ENCODE measurements at regions not wholly inside any gene's neighbourhood (a gene's known extent, or its start where the extent isn't known, plus 50 kb on each side); places are given as distances from the start of the nearest gene placed in this dataset.

DNA sequence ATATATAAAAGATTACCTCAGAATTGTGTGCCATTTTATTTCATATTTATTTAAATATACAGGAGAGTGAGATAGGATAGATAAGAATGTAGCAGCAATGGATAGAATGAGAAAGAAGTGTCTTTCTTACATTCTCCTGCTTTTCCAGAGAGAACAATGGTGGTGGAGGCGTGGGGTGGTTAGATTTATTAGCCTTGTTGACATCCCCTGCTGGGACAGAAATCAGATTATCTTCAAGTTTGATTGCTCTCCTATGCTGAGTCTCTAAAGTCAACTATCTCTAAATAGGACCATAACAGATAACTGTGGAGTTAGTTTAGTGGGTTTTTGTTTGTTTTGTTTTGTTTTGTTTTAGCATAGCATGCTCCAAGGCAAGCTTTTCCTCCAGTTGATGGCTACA, 397.6 kb downstream of the LRFN5 start:
- DNase-seq (ENCODE audit: low spot score), result no peak

DNA sequence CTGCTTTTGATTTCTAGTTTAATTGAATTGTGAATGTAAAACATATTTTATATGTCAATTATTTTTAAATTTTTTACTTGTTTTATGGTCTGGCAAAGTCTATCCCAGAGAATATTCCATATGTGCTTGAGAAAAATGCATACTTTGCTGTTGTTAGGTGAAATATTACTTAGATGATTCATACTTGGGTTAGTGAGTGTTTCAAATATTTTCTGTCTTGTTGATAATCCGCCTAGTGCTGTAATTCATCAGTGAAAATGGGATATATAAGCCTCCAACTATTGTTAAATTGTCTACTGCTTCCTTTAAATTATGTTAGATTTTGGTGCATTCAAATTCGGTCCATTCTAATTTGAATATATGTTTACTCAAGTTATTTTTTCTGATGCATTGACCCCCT, 395.5 kb downstream of the LRFN5 start:
- peak; percentile 2 for DNase-seq (ENCODE audit: low spot score)

GRCh38 chr14:42001431-42001830, 394.8 kb downstream of the LRFN5 start:
- DNase-seq (ENCODE audit: low spot score), result no peak

DNA sequence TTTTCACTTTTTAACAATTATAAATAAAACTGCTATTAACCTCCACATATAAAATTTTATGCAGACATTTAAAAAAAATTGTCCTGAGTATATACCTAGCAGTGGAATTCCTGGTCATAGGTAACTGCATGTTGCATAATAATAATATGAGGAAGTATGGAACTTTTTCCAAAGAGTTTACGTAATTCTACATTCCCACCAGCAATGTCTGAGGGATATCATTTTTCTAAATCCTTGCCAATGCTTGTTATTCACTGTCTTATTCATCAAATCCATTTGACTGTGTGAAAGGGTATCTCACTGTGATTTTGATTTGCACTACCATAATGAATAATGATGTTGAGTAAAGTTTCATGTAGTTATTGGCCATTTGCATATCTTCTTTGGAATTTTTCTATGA, 393.8 kb downstream of the LRFN5 start:
- no peak for DNase-seq (ENCODE audit: low spot score)

DNA sequence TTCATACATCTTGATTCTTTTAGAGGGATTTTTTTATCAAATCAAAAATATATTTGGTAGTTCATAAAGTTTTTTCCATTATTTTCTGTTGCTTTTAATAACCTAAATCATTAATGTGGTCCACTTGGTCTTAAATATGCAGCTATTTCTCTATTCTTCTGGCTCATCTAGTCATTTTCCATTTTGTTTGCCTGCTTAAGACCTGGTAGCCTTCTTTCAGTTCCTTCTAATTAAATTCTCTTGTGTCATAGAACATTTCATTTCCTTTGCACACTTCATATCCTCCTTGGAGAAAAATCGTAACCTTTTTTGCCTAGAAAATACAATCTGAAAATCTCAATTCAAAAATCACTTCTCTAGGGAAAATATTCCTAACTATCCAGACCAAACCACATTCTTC, 387.0 kb downstream of the LRFN5 start:
- no peak for DNase-seq (ENCODE audit: low spot score)

GRCh38 chr14:41986700-41987099, 380.0 kb downstream of the LRFN5 start:
- no peak for DNase-seq (ENCODE audit: low spot score)

- no peak for DNase-seq (ENCODE audit: low spot score)
Observed at GRCh38 chr14:41986083-41986645, 379.5 kb downstream of the LRFN5 start.

DNA sequence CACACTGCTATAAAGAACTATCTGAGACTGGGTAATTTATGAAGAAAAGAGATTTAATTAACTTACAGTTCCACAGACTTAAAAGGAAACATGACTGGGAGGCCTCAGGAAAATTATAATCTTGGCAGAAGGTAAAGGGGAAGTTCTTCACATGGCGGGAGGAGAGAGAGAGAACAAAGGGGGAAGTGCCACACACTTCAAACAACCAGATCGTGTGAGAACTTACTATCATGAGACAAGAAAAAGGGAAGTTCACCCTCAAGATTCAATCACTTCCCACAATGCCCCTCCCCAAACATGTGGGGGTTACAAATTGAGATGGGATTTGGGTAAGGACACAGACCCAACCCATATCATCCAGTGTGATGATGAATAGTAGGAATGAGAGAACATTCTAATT, 366.5 kb downstream of the LRFN5 start:
- DNase-seq (ENCODE audit: low spot score), result no peak

- no peak for DNase-seq (ENCODE audit: low spot score)
Observed at GRCh38 chr14:41972531-41972930, 365.9 kb downstream of the LRFN5 start.

DNA sequence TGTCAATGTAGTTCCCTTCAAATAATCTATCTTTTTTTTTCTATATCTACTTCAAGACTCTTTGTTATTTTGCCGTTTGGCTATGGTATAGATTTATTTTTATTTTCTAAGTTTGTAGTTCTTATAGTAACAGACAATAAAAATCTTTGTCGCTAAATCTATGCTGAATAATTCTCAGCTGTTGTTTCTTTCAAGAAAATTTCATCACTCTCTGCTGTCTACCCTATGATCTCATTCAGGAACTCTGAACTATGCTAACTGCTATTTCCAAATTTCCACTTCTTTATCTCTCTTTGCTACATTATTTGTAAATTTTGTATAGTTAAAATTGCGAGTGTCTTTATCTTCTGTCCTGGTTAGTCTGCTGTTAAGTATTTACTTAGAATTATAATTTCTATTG, 353.6 kb downstream of the LRFN5 start:
- DNase-seq (ENCODE audit: low spot score), result no peak

GRCh38 chr14:41957459-41957858, 350.8 kb downstream of the LRFN5 start:
- DNase-seq (ENCODE audit: low spot score), result no peak

Data from umbilical cord (tissue), 1 donor.